ENCODE measurements at regions not wholly inside any gene's neighbourhood (a gene's known extent, or its start where the extent isn't known, plus 50 kb on each side); places are given as distances from the start of the nearest gene placed in this dataset.
A peak's percentile ranks its signal among the peaks of the same experiment; 100 is the strongest.

DNA sequence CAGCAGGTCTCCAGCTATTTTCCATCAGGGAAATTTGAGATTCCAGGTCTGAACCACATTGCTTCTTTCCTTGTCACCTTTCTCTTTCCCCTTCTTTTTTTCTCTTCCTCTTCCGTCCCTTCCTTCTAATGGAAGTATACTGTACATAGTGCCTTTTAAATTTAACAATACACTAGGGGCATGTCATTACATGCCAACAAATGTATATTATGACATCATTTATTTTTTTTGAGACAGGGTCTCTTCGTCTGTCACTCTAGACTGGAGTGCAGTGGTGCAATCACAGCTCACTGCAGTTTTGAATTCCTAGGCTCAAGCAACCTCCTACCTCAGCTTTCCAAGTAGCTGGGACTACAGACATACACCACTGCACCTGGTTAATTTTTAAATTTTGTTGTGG, 148.9 kb downstream of the SUDS3 start:
- H2AFZ ChIP-seq = peak overlapping the region; percentile 29; the same call in 1 of the 2 replicates
- Mint-ChIP-seq H3K27me3 (ENCODE audit: insufficient read depth, low read depth, poor library complexity) (peaks cover 2% of the 10 kb centered on the region), H3K9me3 (no peaks in the 10 kb centered on the region; the same call in 2 of the 3 replicates), H3K4me3 (no peak overlapping the region), H3K27ac (no peak overlapping the region), H3K36me3 (ENCODE audit: low read depth) (no peaks in the 10 kb centered on the region), H3K4me1 (no peaks in the 10 kb centered on the region)
- no peak overlapping the region for H3K4me2 ChIP-seq
- no peak overlapping the region for H3K27ac ChIP-seq (ENCODE audit: low read depth)
- H3K4me3 ChIP-seq = no peak overlapping the region
- ATAC-seq = no peak
- no peak for DNase-seq (ENCODE audit: low spot score)
- TF ChIP-seq ZNF462 (CRISPR knock-in tag; IDR thresholded peaks at IDR 0.05) (no peak), EZH2 (IDR thresholded peaks at IDR 0.05; ENCODE audit: low read depth, unreplicated experiment) (no peak), REST (IDR thresholded peaks at IDR 0.05; ENCODE audit: unreplicated experiment) (no peak), ETS1 (IDR thresholded peaks at IDR 0.05) (no peak), POLR2AphosphoS5 (IDR thresholded peaks at IDR 0.05; ENCODE audit: low read depth) (no peak), CREB1 (CRISPR knock-in tag; IDR thresholded peaks at IDR 0.05; ENCODE audit: low read depth) (no peak), NANOG (IDR thresholded peaks at IDR 0.05; ENCODE audit: borderline replicate concordance) (no peak)
- TF ChIP-seq, protein P1, sequence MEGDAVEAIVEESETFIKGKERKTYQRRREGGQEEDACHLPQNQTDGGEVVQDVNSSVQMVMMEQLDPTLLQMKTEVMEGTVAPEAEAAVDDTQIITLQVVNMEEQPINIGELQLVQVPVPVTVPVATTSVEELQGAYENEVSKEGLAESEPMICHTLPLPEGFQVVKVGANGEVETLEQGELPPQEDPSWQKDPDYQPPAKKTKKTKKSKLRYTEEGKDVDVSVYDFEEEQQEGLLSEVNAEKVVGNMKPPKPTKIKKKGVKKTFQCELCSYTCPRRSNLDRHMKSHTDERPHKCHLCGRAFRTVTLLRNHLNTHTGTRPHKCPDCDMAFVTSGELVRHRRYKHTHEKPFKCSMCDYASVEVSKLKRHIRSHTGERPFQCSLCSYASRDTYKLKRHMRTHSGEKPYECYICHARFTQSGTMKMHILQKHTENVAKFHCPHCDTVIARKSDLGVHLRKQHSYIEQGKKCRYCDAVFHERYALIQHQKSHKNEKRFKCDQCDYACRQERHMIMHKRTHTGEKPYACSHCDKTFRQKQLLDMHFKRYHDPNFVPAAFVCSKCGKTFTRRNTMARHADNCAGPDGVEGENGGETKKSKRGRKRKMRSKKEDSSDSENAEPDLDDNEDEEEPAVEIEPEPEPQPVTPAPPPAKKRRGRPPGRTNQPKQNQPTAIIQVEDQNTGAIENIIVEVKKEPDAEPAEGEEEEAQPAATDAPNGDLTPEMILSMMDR (conservative IDR thresholded peaks at IDR 0.05; ENCODE audit: low read depth in 2 of 2) = no peak
- H3K9me2 ChIP-seq (ENCODE audit: insufficient read depth) = peaks cover 18% of the 10 kb centered on the region; the same call in 1 of the 2 replicates
- no peaks in the 10 kb centered on the region for H3F3A ChIP-seq (replicated peaks; ENCODE audit: low read depth)
- H3K79me2 ChIP-seq (replicated peaks; ENCODE audit: insufficient read depth) = no peaks in the 10 kb centered on the region
- H3K4me1 ChIP-seq (ENCODE audit: insufficient read depth) = no peaks in the 10 kb centered on the region; the same call in 1 of the 2 replicates
- H4K20me1 ChIP-seq (replicated peaks; ENCODE audit: insufficient read depth) = no peaks in the 10 kb centered on the region
- H3K36me3 ChIP-seq (ENCODE audit: insufficient read depth) = no peaks in the 10 kb centered on the region; the same call in 1 of the 2 replicates
- H3K27me3 ChIP-seq (ENCODE audit: insufficient read depth) = no peaks in the 10 kb centered on the region

Data from GM23338 (cell line).